ENCODE measurements at regions not wholly inside any gene's neighbourhood (a gene's known extent, or its start where the extent isn't known, plus 50 kb on each side); places are given as distances from the start of the nearest gene placed in this dataset.

DNA sequence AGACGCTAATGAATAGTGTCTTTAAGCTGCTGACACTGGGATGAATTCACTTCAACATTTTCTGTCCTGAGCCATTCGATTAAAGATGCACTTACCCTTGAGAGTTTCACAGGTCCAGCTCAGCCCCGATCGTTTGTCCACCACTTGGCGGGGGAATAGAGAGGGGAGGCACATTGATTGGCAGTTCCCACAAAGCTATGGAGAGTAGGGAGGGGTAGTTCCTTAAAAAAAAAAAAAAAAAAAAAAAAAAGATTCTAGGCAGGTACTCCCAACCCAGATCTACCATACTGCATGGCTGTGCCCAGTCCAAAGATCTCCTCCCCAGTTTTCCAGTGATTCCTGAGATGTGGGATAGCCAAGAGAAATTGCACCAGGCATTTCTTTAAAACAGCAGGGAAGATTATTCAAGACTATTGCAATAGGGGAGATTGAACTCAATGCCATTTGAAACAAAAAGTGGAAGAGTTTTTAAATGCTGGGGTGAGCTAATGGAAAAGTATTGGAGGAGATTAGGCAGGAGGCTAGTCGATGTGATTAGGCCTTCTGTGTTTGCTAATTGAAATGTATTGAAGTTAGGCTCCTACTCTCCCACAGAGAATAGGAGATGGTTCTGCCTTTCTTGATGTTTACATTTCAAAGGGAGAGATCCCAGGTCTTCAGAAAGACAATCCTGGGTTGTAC is 2217.4 kb upstream of the WWC1 start:
- H3K27ac Mint-ChIP-seq: no peak overlapping the region
- H3K27me3 Mint-ChIP-seq: no peaks in the 10 kb centered on the region
- H3K4me3 Mint-ChIP-seq: no peak overlapping the region
- H3K36me3 Mint-ChIP-seq (ENCODE audit: low read depth): no peaks in the 10 kb centered on the region
- no peaks in the 10 kb centered on the region for H3K4me1 Mint-ChIP-seq (ENCODE audit: low read depth)
- H3K9me3 Mint-ChIP-seq: peaks cover 10% of the 10 kb centered on the region

- H3K4me3 Mint-ChIP-seq: no peak overlapping the region
- H3K4me1 Mint-ChIP-seq (ENCODE audit: low read depth): no peaks in the 10 kb centered on the region
- no peaks in the 10 kb centered on the region for H3K27me3 Mint-ChIP-seq
- H3K36me3 Mint-ChIP-seq (ENCODE audit: low read depth): no peaks in the 10 kb centered on the region
- H3K9me3 Mint-ChIP-seq: peaks cover 10% of the 10 kb centered on the region
- H3K27ac Mint-ChIP-seq: no peak overlapping the region
Observed at GRCh38 chr5:166074582-166075481, 2216.6 kb upstream of the WWC1 start.

DNA sequence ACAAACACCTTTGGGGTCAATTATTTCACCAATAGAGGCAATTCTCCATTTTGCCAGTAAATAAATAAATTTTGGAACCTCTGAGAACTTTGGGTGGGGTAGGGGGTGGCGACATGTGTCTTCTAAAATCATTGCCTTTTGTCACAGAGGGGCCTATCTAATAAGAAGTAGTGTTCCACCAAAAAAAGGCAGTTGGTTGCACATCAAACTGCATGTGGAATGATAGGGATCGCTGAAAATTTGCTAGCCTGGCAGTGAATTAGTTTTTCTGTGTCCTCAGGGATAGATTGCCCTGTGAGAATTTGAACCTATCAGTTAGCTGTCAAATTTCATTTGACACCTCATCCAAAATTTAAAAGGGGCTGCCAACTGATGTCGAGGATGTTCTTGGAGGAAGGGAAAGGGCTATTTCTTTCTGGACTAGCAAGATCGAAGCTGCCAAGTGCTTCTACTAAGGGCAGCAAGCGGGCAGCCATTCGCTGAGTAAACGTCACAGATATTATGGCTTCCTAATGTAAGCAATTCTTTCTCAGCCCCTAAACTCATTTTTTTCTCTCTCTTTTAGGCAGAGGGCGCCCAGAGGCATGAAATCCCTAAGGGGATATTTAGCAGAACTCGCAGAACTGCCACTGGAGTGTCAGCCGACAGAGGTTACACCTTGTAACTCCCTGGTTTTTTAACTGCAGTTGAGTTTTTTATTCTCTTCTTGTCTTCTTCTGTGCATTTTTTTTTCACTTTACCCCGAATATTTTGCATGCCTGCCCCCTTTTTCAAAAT is 2208.1 kb upstream of the WWC1 start:
- Mint-ChIP-seq H3K27me3 (no peaks in the 10 kb centered on the region), H3K9me3 (no peaks in the 10 kb centered on the region), H3K27ac (no peak overlapping the region), H3K4me3 (no peak overlapping the region), H3K4me1 (ENCODE audit: low read depth) (no peaks in the 10 kb centered on the region), H3K36me3 (ENCODE audit: low read depth) (no peaks in the 10 kb centered on the region)

DNA sequence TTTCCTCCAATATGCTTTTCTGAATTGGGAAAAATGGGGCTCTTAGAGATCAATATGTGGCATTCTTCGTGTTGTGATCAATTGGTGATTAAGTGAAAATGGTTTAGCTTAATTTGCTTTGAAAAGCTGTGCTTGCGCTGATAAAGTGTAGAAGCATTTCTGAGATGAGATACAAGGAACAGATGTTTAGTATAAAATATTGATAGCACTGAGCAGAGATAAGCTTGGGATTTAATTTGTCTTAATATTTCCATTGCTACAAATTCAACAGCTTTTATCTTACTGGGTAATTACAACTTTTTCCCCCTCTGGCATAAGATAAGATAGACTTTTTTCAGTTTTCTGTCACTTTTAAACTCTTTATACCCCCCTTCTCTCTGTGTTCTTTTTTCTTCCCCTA is 2204.9 kb upstream of the WWC1 start:
- Mint-ChIP-seq H3K27ac (no peak overlapping the region), H3K27me3 (no peaks in the 10 kb centered on the region), H3K36me3 (ENCODE audit: low read depth) (no peaks in the 10 kb centered on the region), H3K4me1 (ENCODE audit: low read depth) (no peaks in the 10 kb centered on the region), H3K4me3 (no peak overlapping the region), H3K9me3 (no peaks in the 10 kb centered on the region)

DNA sequence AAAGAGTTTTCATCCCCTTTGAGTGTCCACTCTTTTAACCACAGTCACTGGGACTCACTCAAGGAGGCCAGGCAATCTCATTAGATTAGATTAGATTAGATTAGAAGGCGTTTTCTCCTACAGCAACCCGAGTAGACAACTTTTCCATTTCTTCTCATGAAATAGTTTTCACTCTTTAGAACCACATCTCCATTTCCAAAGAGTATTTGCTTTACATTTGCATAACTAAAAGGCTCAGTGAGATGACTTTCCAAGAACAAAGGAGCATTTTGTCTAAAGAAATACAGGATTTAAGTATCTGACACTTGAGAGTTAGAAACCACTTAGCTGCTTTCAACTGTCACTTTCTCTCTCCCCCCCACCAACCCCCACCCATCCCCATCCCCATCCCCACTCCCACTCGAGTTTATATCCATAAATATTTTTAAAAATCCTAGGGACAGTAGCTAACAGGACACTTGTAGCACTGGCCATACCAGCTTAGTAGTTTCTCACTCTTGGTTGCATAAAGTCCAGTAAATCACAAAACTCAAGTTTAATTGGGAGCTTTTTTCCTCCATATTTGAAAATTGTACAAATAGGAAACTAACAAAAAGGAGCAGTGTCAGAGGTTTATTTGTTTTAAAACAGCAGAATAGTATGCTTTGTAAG is 2202.9 kb upstream of the WWC1 start:
- Mint-ChIP-seq H3K4me3 (no peak overlapping the region), H3K4me1 (ENCODE audit: low read depth) (no peaks in the 10 kb centered on the region), H3K36me3 (ENCODE audit: low read depth) (no peaks in the 10 kb centered on the region), H3K9me3 (peaks cover 4% of the 10 kb centered on the region), H3K27ac (no peak overlapping the region), H3K27me3 (no peaks in the 10 kb centered on the region)

GRCh38 chr5:166091931-166092330 is 2199.5 kb upstream of the WWC1 start:
- H3K4me1 Mint-ChIP-seq (ENCODE audit: low read depth): no peaks in the 10 kb centered on the region
- no peaks in the 10 kb centered on the region for H3K27me3 Mint-ChIP-seq
- H3K27ac Mint-ChIP-seq: no peak overlapping the region
- H3K9me3 Mint-ChIP-seq: peaks cover 9% of the 10 kb centered on the region
- H3K36me3 Mint-ChIP-seq (ENCODE audit: low read depth): no peaks in the 10 kb centered on the region
- no peak overlapping the region for H3K4me3 Mint-ChIP-seq

GRCh38 chr5:166093312-166093711 is 2198.1 kb upstream of the WWC1 start:
- no peaks in the 10 kb centered on the region for H3K27me3 Mint-ChIP-seq
- H3K4me3 Mint-ChIP-seq: no peak overlapping the region

GRCh38 chr5:166102947-166103346 is 2188.5 kb upstream of the WWC1 start:
- H3K4me3 Mint-ChIP-seq: no peak overlapping the region
- no peaks in the 10 kb centered on the region for H3K36me3 Mint-ChIP-seq (ENCODE audit: low read depth)
- H3K27me3 Mint-ChIP-seq: no peaks in the 10 kb centered on the region
- no peak overlapping the region for H3K27ac Mint-ChIP-seq
- peaks cover 6% of the 10 kb centered on the region for H3K9me3 Mint-ChIP-seq
- H3K4me1 Mint-ChIP-seq (ENCODE audit: low read depth): no peaks in the 10 kb centered on the region

More at GRCh38 chr5:166093312-166093711, 2198.1 kb upstream of the WWC1 start:
- no peaks in the 10 kb centered on the region for H3K36me3 Mint-ChIP-seq (ENCODE audit: low read depth)
- no peak overlapping the region for H3K27ac Mint-ChIP-seq
- H3K4me1 Mint-ChIP-seq (ENCODE audit: low read depth): no peaks in the 10 kb centered on the region
- peaks cover 9% of the 10 kb centered on the region for H3K9me3 Mint-ChIP-seq

DNA sequence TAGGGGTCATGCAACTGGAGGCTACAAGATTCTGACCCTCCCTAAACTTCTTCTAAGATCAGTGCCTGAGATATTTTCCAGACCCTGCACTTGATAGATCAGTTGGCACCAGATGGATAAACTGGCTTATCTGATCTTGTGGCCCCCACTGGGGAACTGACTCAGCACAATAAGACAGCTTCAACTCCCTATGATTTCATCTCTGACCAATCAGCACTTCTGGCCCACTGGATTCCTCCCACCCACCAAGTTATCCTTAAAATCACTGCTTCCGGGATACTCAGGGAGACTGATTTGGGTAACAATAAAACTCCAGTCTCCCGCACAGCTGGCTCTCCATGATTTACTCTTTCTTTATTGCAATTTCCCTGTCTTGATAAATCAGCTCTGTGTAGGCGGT is 2180.4 kb upstream of the WWC1 start:
- no peaks in the 10 kb centered on the region for H3K27me3 Mint-ChIP-seq
- no peak overlapping the region for H3K4me3 Mint-ChIP-seq
- H3K4me1 Mint-ChIP-seq (ENCODE audit: low read depth): no peaks in the 10 kb centered on the region
- no peak overlapping the region for H3K27ac Mint-ChIP-seq
- H3K9me3 Mint-ChIP-seq: peaks cover 4% of the 10 kb centered on the region
- H3K36me3 Mint-ChIP-seq (ENCODE audit: low read depth): no peaks in the 10 kb centered on the region

- H3K27me3 Mint-ChIP-seq: no peaks in the 10 kb centered on the region
- peaks cover 4% of the 10 kb centered on the region for H3K9me3 Mint-ChIP-seq
- H3K4me1 Mint-ChIP-seq (ENCODE audit: low read depth): no peaks in the 10 kb centered on the region
- no peaks in the 10 kb centered on the region for H3K36me3 Mint-ChIP-seq (ENCODE audit: low read depth)
- H3K4me3 Mint-ChIP-seq: no peak overlapping the region
- no peak overlapping the region for H3K27ac Mint-ChIP-seq
Observed at GRCh38 chr5:166117072-166118066, 2174.1 kb upstream of the WWC1 start.

- no peaks in the 10 kb centered on the region for H3K36me3 Mint-ChIP-seq (ENCODE audit: low read depth)
- no peak overlapping the region for H3K27ac Mint-ChIP-seq
- H3K4me3 Mint-ChIP-seq: no peak overlapping the region
- no peaks in the 10 kb centered on the region for H3K27me3 Mint-ChIP-seq
- H3K9me3 Mint-ChIP-seq: peaks cover 13% of the 10 kb centered on the region
- no peaks in the 10 kb centered on the region for H3K4me1 Mint-ChIP-seq (ENCODE audit: low read depth)
Observed at GRCh38 chr5:166119506-166119905, 2171.9 kb upstream of the WWC1 start.

DNA sequence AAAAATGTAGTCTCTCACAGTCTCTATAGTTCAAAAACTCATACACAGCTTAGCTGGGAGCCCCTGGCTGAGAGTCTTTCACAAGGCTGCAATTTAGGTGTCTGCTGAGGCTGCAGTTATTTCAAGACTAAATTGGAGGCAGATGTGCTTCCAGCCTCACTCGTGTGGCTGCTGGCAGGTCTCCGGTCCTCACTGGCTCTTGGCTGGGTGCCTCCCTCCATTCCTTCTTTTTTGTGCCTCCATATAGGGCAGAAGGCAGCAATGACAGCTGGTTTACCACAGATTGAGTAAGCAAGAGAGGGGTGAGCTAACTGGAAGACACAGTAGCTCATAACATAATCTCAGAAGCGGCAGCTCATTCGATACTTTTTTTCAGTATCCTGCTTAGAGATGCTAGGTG is 2167.7 kb upstream of the WWC1 start:
- no peak overlapping the region for H3K27ac Mint-ChIP-seq
- no peak overlapping the region for H3K4me3 Mint-ChIP-seq
- H3K36me3 Mint-ChIP-seq (ENCODE audit: low read depth): no peaks in the 10 kb centered on the region
- peaks cover 13% of the 10 kb centered on the region for H3K9me3 Mint-ChIP-seq
- H3K4me1 Mint-ChIP-seq (ENCODE audit: low read depth): no peaks in the 10 kb centered on the region
- H3K27me3 Mint-ChIP-seq: no peaks in the 10 kb centered on the region

- H3K27me3 Mint-ChIP-seq: no peaks in the 10 kb centered on the region
Observed at GRCh38 chr5:166127766-166128570, 2163.5 kb upstream of the WWC1 start.

More at GRCh38 chr5:166127766-166128570, 2163.5 kb upstream of the WWC1 start:
- H3K27ac Mint-ChIP-seq: no peak overlapping the region
- no peaks in the 10 kb centered on the region for H3K36me3 Mint-ChIP-seq (ENCODE audit: low read depth)
- H3K4me1 Mint-ChIP-seq (ENCODE audit: low read depth): no peaks in the 10 kb centered on the region
- no peak overlapping the region for H3K4me3 Mint-ChIP-seq
- peaks cover 5% of the 10 kb centered on the region for H3K9me3 Mint-ChIP-seq
